HG02798 (cell line): ENCODE measurements at regions not wholly inside any gene's neighbourhood (a gene's known extent, or its start where the extent isn't known, plus 50 kb on each side); places are given as distances from the start of the nearest gene placed in this dataset.
A peak's percentile ranks its signal among the peaks of the same experiment; 100 is the strongest.

ENCODE experiments used
- ATAC-seq: cut with Tn5 transposase; IDR thresholded peaks from one replicate; pipeline ENCODE4 v1.9.1; 2021; ENCODE audit warnings: mild to moderate bottlenecking; ENCODE audit not compliant: unreplicated experiment, poor library complexity

DNA sequence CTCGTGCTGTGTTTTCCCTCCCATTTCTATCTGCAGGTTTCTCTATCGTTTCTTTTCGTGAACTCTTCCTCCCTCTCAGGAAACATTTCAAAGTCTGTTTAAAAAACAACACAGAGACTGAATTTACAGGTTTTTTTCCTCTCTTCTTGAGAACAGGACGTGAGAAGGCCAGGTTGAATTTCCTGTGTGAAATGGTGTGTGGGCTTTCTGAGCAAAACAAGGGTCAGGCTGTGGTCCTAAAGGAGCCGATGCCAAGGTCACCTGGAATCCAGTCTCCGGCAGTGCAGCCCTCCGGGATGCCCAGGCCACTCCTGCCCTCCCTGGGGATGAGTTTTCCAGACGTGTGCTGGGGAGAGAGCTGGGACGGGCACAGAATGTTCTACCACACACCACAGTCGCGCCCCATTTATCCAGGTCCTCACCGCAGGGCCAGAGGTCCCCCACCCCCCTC lies 62.7 kb upstream of the RUNX3 start:
- no peak for ATAC-seq

DNA sequence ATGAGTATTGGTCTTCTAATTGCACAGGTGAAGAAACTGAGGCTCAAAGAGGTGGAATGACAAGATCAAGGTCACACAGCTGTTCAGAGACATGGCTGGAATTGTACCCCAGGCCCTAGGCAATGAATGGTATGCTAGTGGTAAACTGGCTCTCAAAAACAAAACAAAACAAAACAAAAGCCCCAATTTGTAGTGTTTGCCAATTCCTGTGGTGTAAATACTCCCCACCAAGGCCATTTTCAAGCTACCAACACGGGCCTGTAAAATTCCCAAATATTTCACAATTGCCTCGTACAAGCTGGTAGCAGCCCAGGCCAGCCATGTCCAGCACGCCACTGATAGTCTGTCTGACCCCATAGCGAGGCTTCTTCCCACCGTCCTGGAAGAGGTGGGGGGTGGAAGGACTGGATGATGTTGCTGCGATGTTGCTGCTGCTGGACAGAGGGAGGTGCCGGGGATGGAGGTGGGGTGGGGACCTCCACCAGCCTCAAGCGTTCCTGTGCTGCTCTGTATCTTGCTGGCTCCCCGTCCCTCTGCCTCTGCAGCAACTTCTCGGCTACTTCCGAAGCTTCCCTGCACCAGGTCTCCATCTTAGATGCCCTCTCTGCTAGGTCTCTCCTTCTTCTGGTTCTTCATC lies 62.2 kb upstream of the RUNX3 start:
- no peak for ATAC-seq

DNA sequence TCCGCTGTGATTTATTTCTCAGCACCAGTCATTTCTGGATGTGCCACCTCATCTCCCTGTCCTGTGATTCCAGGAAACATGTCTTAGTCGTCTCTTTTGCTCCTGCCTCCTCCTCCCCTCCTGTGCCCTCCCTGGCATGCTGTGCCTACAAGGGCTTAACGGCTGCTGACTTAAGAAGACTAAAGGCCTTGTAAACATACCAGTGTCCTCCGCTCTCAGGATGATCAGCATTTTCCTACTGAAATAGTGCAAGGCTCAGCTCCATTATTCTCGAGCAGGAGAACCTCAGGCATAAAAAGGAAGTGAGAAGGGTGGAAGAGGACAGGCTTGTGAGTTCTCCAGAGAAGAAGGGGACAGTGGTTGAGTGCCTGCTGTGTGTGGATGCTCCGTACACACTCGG lies 61.6 kb upstream of the RUNX3 start:
- no peak for ATAC-seq

DNA sequence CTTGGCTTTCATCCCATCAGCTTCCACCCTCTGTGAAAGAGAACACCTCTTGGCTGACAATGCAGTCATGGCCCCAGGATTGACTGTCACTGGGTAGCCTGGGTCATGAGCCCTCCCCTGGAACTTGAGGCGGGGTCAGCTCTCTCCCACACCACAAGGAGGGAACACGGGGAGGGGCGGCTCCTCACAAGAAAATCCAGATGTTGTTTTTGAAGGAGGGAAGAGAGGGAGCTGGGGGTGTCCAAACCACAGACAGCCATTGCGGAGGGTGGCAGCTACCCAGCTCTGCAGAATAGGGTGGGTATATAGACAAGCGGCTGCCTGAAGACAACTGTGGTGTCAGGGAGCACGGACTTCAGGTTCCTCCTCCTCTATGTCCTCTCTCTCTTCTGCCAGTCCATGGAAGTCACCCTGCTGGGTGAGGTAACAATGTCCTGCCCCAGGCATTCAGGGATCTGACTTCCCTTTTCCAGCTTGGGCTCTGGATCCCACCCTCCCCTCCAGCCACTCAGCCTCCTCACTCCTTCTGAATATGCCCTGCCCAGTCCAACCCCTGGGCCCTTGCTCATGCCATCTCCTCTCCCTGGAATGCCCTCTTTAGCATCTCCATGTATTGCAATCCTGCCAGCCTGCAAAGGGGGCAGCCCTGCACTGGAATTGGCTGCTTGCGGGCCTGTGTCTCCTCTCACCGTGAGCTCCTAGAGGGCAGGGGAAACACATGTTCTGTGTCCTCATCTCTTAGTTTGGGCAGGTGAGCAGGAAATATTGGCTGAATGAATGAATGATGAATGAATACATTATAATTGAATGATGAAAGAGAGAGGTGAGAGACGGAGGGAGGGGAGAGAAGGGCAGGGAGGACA lies 60.9 kb upstream of the RUNX3 start:
- no peak for ATAC-seq

DNA sequence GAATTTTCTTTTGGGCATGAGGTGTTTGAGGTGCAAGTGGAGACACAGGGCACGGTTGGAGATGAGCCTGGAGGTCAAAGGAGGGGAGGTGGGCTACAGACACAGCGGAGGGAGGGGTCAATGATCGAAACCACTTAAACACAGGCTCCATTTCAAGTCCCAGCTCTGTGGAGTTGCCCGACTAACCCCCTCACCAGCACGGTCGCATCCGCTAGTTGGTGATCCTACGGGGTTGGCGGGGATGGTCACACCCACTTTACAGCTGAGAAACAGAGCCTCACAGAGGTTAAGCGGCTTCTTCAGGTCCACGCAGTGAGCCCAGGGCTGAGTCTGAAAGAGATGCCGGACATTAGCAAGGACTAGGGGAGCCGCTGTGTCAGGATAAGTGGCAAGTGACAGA lies 60.1 kb upstream of the RUNX3 start:
- no peak for ATAC-seq

DNA sequence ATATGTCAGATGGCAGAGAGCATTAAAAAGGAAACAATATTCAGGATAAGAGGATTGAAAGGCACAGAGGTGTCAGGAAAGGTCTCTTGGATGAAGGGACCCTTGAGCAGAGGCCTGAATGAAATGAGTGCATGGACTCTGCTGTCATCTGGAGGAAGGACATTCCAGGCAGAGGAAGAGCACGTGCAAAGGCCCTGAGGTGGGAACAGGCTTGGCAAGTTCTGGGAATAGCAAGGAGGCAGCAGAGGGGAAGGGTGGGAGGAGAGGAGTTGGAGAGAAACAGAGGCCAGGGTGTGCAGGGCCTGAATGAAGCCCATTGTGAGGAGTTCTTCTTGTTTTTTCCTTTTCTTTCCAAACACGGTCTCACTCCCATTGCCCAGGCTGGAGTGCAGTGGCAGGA lies 59.0 kb upstream of the RUNX3 start:
- no peak for ATAC-seq

DNA sequence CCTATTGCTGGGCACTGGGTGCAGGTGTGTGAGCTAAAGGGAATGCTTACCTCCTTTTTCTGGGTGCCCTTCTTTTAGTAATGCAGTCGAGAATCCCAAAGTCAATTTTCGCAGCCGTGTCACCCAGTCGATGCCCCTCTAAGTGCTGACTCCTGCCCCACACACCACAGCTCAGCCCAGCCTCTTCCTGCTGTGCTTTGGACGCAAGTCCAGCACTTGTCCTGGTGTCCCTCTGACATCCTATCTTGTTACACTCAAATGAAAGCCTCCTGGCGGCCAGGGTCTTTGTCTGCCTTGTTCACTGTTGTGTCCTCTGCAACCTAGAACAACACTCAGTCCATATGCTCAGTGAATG lies 58.5 kb upstream of the RUNX3 start:
- ATAC-seq: no peak

DNA sequence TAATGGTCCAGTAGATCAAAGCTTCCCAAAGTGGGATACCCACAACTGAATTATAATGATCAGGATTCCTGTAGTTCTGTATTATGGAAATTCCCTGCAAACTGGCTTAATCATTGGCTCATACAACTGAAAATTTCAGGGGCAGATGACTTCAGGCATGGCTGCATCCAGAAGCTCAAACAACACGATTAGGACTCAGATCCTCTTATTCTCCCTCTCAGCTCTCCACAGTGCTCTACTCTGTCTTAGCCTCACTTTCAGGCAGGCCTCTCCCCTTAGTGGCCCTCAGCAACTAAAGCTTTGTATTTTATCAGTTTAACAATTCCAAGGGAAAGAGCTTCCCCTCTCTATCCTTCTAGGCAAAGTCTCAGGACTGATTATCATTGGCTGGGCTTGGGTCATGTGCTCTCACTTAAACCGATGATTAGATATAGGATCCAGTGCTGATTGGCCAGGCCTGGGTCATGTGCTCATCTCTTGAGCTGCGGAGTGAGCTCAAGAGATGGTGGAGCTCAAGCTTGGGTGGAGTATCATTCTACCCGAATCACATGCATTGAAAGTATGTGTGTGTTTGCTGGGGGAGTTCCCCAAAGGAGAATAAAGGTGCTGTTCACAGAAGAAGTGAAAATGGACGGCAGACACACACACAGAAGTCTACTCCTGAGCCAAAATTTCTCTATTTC lies 57.9 kb upstream of the RUNX3 start:
- peak; percentile 39 for ATAC-seq

DNA sequence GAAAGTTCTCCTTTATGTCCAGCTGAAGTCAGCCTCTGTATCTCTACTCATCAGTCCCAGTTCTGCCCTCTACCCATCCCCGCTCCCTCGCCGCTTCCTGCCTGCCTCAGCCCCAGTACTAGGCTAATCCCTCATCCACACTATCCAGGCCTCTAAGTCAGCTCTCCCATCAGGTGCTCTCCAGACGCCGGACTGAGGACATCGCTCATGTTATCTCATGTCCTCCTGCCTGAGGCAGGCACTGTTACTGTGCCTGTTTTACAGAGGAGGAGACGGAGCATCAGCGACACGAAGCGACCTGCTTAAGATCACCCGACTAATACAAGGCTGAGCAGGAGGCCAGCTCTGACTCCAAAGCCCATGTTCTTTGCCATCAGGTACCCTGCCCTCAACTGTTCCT lies 57.3 kb upstream of the RUNX3 start:
- no peak for ATAC-seq

DNA sequence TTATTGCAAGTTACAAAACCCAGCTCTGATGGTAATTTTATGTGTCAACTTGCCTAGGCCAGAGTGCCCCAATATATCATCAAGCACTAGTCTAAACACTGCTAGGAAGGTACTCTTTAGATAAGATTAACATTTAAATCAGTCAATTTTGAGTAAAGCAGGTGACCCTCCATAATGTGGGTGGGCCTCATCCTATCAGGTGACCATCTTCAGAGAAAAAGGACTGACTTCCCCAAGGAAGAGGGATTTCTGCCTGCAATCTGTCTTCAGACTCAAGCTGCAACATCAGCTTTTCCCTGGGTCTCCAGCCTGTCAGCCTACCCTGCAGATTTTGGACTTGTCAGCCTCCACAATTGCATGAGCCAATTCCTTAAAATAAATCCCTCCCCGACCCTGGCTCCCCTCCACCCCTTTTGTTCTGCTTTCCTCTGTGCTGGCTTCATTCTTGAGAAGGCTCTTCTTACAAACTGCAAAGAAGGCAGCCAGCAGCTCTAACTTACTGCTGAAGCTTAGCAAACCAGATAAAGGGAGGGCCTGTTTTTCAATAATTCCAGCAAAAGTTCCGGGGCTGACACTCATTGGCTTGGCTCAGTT lies 56.4 kb upstream of the RUNX3 start:
- no peak for ATAC-seq

DNA sequence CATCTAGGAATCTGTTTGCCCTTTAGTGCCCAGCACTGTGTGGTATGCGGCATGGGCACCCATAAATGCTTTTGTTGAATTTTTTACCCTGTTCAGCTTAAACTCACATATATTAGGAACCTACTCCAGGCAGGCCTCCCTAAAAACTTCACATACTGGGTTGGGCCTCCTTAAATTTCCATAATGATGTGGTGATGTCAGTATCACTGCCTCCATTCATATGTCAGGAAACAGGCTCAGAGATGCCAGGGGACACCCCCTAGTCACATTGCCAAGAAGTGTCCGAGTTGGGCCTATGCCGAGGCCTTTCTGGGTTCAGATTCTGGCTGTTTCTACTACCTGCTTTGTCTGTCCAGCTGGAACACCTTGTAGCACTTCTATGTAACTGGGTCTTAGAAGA lies 55.7 kb upstream of the RUNX3 start:
- ATAC-seq: no peak

DNA sequence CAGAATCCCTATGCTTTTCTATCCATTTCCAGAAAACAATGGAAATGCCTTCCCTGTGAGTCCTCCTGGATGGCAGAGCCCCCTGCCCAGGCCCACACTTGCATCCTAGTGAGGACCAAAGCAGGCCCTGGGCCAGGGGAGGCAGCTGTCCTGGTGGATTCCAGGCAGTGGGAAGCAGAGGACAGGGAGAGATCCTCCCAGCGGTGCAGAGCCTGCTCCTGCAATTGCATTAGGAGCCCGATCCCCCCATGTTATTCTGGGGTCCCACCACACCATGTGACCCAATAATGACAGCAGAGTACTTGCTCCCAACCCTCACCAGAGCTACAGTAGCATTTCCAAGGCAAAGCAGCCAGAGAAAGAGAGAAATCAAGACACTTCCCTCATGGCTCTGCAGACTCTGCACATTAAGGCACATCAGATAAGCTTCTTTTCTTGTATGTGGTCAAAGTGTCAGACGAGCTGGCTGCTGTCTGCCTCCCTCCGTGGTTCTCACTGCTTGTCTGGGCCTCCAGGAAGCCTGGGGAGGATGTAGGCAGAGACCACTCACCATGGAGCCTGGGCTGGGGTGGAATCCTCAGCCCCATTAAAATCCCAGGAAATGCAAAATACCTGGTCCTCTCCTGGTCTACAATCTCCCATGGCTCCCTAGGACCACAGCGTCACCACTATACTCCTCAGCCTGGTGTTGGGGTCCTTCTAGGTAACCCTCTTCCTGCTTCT lies 54.9 kb upstream of the RUNX3 start:
- ATAC-seq: no peak

DNA sequence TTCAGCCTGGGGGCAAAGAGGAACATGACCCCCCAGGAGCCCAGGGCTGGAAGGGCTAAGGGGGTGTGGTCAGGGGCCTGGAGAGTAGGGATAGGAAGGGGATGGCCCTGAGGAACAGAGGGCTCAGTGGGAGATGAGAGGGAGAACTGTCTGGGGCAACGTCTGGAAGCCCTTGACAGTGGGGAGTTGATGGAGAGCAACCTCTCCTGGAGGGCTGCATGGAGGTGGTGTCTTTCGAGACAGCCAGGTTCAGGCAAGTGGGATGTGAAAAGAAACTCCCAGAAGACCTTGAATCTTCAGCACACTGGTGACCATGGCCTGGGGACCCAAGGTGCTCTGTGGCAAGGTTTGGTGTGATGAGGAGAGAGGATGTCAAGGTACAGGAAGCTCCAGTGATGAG lies 54.2 kb upstream of the RUNX3 start:
- ATAC-seq: no peak

DNA sequence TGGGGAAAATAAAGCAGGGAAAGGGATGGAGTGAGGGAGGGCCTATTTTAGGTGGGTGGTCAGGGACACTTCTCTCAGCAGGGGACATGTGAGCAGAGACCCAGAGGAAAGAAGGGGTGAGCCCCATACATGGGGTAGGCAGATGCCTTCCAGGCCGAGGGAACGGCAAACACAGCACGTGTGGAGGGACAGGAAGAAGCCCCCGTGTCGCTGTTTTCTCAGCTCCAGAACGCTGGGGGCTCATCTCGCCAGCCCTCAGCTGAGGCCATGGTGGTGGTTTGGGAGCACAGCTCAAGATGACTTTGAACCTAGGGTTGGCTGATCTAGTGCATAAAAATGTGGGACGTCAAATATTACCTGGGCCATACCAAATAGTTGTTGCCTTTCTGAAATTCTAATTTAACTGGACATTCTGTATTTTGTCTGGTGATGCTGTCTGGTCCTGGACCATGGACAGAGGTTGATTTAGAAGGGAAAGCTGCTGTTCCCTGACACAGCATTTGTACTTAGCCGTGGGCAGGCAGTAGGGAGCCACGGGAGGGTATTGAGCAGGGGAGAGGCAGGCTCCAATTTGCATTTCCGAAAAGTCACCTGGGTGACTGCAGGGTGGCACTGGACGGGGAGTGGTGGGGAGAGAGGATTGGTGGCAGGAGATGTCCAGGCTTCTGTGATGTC lies 53.1 kb upstream of the RUNX3 start:
- no peak for ATAC-seq

DNA sequence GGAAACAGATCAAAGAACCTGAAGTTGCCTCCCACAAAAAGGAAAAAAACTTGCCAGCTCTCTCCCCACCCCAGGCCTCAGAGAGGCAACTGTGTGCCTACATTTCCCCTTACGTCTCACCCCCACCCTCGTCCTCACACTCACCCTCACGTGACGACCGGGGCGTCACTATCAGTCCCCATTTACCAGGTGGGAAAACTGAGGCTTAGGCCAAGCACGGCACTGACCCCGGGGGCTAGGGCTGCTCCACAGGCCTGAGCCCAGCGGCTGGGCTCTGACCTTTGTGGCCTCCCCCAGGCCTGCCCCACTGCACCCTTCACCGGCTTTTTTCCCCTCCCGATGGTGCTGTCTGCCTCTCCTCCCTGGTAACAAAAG lies 51.5 kb upstream of the RUNX3 start:
- ATAC-seq: no peak

DNA sequence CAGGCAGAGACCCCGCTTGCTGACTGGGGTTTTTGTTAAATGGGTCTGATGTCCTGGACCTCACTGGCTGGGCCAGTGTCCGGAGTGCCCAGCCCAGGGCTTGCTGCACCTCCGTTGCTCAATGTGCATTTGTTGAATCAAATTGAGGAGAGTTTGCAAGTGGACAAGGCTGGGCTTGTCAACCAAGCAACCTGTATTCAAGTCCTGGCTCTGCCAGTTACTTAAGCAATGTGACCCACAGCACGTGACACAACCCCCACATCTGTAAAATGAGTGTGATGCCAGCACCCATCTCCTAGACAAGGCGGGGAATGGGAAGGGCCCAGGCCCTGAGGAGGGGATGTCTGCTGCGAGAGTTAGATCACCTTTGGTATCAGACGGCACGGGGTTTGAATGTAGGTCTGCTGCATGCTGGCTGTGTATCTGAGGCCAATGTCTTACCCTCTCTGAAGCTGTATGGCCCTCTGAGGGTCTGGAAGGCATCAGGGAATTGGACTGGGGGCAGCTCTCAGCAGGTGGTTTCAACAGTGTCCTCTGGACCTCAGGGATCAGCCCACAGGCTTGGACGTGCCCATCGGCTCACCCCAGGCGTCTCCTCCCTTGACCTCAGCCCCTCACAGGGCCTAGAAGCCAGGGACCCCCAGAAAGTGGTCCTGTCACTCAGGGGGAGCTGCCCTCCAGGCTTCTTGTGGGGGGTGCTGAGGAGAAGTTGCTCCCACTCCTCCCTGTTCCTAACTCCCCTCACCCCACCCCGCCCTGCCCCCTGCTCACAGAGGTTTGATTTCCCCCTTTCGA lies 51.0 kb upstream of the RUNX3 start:
- ATAC-seq: no peak
